ENCODE measurements at regions not wholly inside any gene's neighbourhood (a gene's known extent, or its start where the extent isn't known, plus 50 kb on each side); places are given as distances from the start of the nearest gene placed in this dataset.

DNA sequence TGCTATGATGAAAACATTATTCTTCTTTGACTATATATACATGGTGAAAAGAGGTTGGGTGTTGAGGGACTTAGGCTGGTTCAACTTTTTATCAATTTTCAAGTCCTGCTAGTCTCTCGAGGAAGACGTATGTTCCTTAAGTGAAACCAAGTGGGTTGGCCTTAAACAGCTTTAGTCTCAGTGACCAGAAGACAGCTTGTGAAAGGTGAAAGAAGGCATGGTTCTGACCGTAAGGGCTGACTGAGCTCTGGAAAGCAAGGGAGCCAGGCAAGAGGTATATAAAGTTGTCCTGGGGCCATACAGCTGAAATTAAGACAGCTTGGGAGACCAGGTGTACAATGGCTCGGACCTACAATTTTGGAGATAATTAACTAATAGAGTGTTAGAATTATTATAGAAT, 128.9 kb upstream of the TP63 start:
- no peak for DNase-seq (ENCODE audit: low spot score)

DNA sequence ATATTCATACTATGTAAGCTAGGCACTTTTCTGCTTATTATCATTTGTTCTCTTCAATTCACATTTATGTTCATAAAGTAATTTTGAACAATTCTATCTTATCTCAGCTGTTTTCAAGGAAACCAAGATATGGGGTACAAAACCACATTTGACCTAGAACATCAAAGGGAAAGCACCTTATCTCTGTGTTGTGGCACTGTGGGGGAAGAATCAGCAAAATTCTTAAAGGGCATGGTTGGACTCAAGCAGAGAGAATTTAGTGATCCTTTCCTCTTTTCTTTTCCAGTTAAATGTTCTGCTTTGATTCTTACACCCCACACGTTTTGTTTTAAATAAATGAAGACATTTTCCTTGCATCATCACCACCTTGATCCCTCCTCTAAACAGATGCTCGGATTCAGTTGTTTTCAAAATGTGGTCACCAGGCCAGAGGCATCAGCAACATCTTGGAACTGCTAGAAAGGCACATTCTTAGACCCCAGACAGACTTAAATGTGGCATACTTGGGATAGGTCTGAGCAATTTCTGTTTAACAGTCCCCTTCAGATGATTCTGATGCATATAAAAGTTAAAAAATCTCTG, 128.4 kb upstream of the TP63 start:
- DNase-seq (ENCODE audit: low spot score), result no peak

DNA sequence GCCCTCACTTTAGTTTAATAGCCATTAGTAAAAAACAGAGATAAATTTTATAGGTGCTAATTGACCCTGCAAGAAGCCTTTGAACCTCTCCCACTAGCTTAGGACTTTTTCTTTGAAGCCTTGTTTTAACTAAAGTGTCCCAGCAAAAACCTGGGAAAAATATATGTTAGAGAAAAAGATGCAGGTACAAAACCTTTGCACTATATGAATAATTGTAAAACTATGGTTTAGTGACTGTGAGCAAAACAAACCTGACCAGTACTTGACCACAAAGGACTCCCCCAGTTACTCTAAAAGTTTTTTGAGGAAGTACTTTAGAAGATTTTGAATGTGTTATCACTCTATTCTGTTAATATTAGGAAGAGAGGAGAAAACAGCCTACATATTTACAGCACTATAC, 123.3 kb upstream of the TP63 start:
- DNase-seq (ENCODE audit: low spot score), result no peak

DNA sequence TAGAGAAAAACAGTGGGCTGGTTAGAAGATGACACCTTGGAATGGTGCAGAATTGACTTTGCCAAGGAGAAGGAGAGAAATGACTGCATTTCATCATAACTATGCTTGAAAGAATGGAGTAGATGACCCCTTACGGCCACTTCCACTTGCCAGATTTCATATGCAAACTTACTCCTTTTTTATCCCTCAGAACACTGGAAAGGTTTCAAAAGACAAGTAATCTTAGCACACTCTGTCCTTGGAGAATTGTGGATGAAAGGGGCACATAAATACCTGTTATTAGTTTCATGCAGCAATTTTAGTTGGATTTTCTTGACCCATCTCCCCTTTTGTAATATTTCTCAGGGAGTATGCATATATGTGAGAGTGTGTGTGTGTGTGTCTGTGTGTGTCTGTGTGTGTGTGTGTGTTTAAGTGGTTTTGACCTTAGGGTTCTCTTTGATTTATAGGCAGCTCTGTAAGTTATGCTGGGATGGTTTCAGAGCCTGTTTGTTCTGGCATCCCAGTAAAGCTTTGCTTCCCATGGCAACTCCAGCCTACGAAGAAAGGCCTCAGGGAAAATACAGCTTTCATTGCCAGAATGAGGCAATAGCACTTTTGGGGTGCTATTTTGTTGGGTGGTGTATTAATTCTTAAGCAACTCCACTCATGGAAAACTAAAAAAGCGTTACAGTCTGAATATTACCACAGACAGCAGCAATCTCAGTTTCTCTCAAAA, 122.2 kb upstream of the TP63 start:
- DNase-seq (ENCODE audit: low spot score), result no peak

DNA sequence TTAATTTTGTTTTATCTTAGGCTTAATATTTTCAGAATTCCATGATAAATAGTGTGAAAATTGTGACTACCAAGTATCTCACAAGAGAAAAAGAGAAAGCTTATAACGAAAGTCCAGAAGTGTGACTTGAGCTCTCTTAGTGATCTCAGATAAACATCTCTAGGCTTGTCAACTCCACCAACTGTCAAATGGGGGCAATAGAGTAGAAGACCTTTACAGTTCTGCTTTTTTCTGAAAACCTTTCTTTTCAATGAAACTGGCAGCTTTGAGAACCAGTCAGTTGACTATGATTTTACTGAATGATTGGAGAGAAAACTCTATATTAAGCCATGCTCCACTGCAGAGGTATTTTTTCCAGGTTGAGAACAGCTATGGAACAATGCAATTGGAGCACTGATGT, 119.2 kb upstream of the TP63 start:
- no peak for DNase-seq (ENCODE audit: low spot score)

DNA sequence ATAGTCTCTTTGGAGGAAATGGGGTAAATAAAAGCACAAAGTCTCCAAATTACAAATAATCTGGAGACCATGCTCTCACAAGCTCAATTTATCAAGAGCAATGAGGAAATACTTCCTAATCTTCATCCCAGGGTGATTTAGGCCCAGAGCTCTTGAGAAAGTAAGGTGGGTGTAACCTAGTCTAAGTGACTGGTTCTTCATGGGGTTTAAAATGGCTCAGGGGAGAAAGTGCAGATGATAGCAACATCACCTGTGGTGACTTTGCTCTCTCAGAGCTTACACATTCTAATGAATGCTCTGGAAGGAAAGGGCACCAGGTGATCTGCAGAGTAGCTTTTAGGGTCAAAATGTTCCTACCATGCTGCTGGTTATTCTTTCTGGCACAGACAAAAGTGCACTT, 118.4 kb upstream of the TP63 start:
- DNase-seq (ENCODE audit: low spot score), result no peak

DNA sequence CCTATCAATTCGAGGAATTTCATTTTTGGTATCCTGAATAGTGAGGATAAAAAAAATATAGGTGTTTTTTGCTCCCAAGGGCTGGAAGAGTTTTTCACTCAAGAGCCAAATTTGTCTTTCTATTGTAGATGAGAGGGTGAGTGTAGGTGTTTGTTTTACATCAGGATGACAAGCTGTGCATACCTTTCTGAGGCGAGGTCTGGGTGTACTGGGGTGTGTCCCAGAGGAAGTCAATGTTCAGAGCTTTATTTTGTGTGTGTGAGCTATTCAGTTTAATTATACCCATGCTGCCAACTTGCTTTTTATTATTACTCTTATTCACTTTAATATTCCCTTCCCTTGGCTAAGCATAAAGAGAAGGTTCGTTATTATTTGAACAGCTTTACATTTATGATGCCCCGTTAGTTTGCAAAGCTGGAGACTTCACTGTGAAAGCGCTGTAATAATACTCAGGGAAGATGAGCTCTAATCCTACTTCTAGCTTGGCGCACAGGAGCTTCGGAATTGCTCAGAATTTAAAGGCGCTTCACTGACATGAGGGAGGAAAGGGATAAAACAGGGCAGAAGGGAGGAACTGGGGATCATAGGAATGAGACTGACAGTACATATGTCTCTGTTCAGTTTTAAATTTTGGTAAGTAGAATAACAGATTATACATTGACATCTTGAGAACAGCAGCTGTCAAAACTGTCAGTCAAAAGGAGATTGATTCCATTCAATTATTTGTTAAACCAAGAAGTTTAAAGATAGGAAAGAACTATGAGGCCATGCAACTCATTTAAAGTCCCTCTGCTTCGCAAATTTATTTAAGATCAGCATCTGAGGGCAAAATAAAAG, 117.7 kb upstream of the TP63 start:
- no peak for DNase-seq (ENCODE audit: low spot score)

DNA sequence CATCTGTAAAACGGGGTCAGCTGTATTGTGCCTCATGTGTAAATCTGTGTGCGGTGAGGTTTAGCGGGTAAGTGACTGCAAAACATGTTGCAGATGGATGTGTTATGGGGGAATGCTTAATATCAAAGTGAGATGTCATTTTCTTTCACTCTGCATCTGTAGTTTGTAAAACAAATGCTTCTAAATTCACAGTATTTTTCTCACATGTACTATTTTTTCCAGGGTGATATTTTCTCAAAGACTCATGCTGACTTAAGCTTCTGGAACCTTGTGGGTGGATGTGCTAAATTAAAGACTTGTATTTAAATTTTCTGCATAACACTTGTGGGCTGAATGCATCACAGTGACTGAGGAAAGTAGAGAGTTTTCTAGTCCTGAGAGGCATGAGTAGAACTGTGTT, 115.2 kb upstream of the TP63 start:
- DNase-seq (ENCODE audit: low spot score), result no peak

DNA sequence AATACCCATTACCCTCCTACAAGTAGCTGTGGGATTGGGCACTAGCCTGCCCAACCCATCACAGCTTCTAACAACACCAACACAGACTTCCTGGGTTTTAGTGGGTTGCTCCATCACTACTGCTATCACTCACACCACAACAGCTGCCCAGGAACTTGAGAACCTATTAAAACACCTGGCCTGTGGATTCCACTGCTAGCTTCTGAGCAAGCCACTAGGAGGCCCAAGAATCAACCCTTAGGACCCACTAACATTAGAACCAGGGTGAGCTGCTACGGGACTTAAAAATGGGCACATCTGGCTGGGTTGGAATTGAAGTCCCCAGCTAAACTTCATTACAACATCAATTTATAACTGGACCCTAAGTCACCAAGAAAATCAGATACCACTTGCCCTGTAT, 113.2 kb upstream of the TP63 start:
- no peak for DNase-seq (ENCODE audit: low spot score)

DNA sequence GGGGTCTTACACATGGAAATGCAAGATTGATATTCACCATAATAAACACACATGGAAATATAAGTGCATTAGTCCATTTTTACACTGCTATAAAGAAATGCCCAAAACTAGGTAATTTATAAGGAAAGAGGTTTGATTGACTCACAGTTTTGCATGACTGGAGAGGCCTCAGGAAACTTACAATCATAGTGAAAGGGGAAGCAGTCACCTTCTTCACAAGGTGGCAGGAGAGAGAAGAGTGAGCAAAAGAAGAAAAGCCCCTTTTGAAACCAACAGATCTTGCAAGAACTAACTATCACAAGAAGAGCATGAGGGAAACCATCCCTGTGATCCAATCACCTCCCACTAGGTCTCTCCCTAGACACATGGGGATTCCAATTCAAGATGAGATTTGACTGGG, 111.7 kb upstream of the TP63 start:
- DNase-seq (ENCODE audit: low spot score), result no peak

DNA sequence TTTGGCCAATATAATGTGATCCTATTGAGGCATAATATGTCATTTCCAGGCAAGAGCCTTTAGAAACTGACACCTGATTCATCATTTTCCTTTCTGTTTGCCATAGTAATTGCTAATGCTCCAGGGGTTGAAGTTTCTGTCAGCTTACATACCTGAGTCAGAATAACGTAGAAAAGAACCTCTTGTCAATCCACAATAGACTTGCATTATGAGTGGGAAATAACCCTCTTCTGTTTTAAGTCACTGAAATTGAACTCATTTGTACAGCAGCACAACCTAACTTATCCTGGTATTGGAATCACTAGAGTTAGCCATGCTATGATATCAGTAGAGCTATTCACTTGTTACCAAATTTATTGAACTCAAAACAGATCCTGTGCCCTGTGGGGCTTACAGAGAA, 101.7 kb upstream of the TP63 start:
- DNase-seq (ENCODE audit: low spot score), result no peak

DNA sequence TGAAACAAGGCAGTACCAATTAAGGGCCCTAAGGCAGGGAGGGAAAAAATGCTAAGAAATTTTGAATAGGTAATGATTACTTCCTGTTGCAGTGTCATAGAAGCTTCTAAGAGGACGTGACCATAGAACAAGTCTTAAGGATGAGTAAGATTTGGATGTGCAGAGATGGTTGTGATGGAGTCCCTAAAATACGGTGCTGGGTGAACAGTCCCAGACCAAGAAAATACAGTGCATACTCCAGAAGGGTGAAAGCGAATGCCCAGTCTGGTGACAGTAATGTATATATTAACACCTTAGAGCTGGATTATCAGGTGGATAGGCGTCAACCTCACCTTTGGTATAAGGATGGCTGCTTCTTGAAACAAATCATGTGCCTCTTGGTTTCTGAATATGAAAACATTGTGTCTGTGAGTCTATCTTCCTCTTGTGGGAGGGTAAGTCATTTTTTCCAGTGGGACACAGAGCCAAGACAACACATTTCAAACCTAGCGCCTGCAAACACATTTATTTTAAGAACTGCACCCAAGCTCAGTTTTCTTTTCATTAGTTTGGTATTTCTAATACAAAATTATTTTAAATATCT, 101.2 kb upstream of the TP63 start:
- DNase-seq (ENCODE audit: low spot score), result no peak

DNA sequence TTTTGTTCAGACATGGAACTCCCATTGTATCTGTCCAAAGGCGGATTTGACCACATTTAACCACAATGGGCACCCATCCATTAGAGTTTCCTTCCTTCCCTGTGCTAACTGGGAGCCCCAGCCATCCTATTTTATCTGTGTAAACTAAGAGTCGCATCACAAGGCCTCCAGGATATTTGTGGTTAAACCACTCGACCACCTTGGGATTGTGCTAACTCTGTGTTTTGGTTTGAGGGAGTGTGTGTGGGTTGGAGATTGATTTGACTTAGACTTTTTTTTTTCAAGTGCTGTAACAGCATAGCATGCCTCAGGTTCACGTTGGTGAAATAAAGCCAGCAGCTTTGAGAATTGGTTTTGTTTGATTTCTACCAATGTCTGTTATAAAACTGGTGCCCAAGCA, 100.4 kb upstream of the TP63 start:
- DNase-seq (ENCODE audit: low spot score), result no peak

DNA sequence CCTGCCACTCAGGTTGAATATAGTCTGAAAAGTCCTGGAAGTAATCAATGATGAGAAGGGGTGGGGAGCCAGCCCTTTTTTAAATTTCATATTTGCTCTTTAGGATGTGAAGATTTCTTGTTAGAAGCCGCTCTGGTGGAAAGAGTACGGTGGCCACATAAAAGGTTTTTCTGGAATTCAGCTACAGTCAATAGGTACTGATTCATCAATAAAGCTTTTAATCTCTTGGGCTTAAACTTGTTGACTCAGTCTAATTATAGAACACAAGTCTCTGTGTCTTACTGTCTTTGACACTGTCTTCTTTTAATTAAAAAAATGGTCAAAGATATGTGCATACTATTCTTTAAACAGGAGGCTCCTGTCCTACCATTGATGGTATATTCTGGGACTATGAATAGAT, 99.9 kb upstream of the TP63 start:
- DNase-seq (ENCODE audit: low spot score), result no peak

DNA sequence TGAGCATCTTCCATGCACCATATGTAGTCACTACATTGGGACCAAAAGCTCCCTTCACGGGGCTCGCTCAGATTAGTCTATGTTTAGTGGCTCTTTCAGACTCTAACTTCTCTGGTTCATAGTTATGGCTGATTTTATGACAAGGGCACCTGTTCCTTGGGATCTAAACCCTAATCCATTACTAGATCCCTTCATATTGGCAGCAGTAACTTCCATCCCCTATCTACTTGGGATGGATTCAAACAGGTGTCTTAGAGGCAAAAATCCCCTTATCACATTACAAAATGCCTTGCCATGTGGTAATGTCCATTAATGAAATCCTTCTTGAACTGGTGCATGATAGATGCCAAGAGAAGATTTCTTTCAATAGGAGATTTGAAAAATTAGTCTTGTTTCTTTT, 96.7 kb upstream of the TP63 start:
- no peak for DNase-seq (ENCODE audit: low spot score)

DNA sequence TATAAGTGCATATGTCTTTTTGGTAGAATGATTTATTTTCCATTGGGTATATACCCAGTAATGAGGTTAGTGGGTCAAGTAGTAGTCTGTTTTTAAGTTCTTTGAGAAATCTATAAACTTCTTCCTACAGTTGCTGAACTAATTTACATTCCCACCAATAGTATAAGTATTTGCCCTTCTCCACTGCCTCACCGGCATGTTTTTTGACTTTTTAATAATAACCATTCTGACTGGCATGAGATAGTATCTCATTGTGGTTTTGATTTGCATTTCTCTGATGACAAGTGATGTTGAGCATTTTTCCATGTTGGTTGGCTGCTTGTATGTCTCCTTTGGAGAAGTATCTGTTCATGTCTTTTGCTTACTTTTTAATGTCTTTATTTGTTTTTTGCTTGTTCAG, 94.1 kb upstream of the TP63 start:
- no peak for DNase-seq (ENCODE audit: low spot score)

DNA sequence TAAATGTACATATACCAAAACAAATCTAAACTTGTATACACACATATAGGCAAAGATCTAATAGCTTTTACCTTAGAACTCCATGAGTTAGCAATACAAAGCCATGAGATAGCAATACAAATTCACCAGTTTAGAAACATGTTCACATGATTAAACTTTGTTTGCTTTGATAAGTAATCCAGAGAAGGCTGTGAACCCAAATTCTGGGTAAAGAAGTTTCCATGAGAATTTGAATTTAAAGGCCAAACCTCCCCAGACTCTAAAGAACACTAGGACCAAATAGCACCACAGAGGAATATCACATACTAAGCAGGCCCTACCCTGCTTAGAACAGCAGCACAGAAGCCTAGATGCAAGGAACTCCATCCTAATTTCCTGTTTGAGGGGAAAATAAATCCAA, 83.7 kb upstream of the TP63 start:
- no peak for DNase-seq (ENCODE audit: low spot score)

DNA sequence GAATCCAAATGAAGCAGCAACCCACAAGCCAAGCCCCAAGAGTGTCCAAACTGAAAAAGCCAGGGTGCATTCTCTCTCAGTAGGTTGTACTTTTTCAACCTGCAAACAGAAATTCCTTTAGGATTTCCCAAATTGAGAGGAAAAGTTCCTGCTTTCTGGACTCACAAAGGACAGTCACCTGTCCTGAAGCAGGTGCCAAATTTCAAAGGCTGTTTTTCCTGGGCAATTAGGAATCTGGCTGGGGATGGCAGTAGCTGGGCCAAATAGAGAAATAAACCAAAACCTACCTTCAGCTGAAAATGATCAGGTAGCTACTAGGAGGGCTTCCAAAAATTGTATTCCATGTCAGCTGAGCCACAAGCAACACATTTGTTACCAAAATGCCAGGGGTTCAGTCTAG, 83.1 kb upstream of the TP63 start:
- no peak for DNase-seq (ENCODE audit: low spot score)

DNA sequence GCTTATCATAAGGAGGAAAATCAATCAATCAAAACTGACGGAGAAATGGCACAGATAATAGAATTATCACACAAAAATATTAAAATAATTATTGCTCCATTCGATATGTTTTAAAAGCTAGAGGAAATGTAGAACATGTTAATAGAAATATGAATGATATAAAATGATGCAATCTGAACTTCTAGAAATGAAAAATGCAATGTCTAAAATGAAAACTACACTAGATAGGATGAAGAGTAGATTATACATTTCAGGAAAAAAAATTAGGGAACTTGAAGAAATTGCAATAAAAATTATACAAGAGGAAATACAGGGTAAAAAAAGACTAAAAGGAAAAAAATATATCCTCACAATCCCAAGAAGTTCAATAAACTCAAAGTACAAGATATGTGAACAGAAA, 80.2 kb upstream of the TP63 start:
- DNase-seq (ENCODE audit: low spot score), result no peak

DNA sequence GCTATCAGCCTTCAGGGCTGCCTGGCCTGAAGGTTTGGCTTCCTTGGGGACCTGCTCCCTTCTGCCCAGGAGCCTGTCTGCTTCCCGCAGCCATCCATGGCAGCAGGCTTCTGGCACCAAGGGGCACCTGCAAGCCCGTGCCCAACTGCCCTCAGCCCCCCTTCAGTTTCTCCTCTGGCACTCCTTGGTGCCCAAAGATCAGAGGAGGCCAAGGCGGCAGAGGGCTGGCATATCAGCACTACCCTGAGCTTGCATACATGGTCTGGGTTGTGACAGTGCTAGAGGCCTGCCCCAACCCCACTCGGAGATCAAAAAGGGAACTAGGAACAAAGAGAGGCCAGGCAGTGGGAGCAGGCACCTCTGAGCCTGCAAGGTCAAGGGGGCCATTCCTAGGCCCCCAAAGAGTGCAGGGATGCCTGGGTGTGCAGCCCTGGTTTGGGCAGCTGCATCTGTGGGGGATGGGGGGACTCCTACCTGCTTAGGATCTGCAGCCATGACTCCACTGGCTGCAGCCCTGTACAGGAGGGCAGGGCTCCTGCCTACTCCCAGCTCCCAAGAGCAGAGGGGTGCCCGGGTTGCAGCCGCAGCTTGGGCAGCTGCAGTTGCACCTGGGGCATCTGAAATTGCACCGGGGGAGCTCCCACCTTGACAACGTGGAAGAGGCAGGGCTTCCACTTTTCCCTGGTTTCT, 76.2 kb upstream of the TP63 start:
- DNase-seq (ENCODE audit: low spot score), result no peak

DNA sequence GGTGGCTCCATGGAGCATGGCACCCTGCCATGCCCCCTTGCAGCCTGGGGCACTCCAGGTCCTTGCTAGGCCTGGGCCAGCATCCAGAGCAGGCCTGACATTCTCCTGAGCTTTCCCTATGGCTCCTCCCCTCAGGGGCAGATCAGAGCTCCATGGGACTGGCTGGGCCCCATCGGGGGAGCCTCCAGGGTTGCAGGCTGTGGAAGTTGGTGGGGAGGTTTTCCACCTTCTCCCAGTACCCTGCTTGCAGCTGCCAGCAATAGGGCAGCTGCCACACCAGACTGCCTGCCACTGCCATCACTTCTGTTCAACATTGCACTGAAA, 75.7 kb upstream of the TP63 start:
- DNase-seq (ENCODE audit: low spot score), result no peak

DNA sequence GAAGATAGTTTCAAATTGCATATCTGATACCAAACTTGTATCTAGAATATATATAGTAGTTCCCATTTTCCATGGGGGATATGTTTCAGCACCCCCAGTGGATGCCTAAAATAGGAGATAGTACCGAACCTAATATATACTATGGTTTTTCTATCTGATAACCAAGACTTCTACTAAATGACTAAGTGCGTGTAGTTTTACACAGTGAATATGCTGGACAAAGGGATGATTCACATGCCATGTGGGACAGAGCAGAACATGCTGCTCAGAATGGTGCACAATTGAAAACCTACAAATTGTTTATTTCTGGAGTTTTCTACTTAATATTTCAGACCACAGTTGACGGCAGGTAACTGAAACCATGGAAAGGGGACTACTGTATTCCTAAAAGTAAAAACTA, 73.4 kb upstream of the TP63 start:
- DNase-seq (ENCODE audit: low spot score), result no peak

DNA sequence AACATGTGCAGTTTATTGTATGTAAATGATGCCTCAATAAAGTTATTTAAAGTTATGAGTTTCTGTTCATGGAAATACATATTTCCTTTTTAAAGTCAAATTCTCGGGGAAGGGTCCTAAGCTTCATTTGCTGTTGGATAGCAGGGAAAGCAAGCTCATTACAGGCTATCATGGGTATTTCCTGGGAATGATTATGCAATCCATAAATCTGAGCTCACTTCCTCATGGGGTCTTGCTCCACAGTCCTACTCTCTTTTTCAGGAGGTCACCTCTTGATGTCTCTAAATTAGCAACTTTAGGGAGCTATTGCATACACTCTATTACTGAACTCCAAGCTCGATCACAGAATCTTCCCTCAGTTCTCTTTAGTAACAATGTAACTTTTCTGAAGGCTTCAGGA, 69.9 kb upstream of the TP63 start:
- DNase-seq (ENCODE audit: low spot score), result no peak
